SK-N-SH (cell line): ENCODE measurements at regions not wholly inside any gene's neighbourhood (a gene's known extent, or its start where the extent isn't known, plus 50 kb on each side); places are given as distances from the start of the nearest gene placed in this dataset.
A peak's percentile ranks its signal among the peaks of the same experiment; 100 is the strongest.

Experiments
- CTCF ChIA-PET: fragments of 300-600, 350-600 bp; formaldehyde crosslinking; extraction: SDS; loops from one replicate; lab custom pipeline; 2021; lab: Yijun Ruan, JAX
- POLR2A ChIA-PET: fragments of 350-600 bp; sonication (Branson Sonifier 250); formaldehyde crosslinking; extraction: SDS; loops from one replicate; lab custom pipeline; 2020; ENCODE audit warnings: antibody characterized with exemption, inconsistent platforms; lab: Yijun Ruan, JAX
- DNase-seq: peaks from one replicate; pipeline ENCODE4 v3.0.0; 2012
- H2AFZ ChIP-seq: fragments of 200-600 bp; sonication (generic); 2 replicates; pipeline ENCODE4 v1.8.1; 2016; ENCODE audit warnings: antibody characterized with exemption, mild to moderate bottlenecking, low read depth
- H3F3A ChIP-seq: fragments of 200-600 bp; sonication (generic); replicated peaks from 2 replicates; pipeline ENCODE3; 2016; ENCODE audit warnings: antibody characterized with exemption, mild to moderate bottlenecking; ENCODE audit not compliant: insufficient read depth
- H3K27ac ChIP-seq, 2 experiments: fragments of 200-500 bp in 1 of 2; fragments of 200-600 bp in 1 of 2; sonication (Bioruptor generic) in 1 of 2; sonication (generic), shearing (Covaris generic) in 1 of 2; 2 replicates each; pipeline versions ENCODE4 v1.5.1 to v1.6.1; 2014 to 2016; ENCODE audit warnings: low read depth in 2 of 2, inconsistent platforms in 1 of 2, low read length in 1 of 2, mild to moderate bottlenecking in 1 of 2, mixed read lengths in 1 of 2
- H3K27me3 ChIP-seq: fragments of 200-600 bp; sonication (generic), shearing (Covaris generic); 2 replicates; pipeline ENCODE4 v1.6.1; 2016; ENCODE audit warnings: mixed run types; ENCODE audit not compliant: insufficient read depth
- H3K36me3 ChIP-seq, 2 experiments: fragments of 200-500 bp in 1 of 2; fragments of 200-600 bp in 1 of 2; sonication (Bioruptor generic) in 1 of 2; sonication (generic) in 1 of 2; replicated peaks in 1 of 2; 2 replicates each; pipeline versions ENCODE3 to v1.5.1; 2014 to 2016; ENCODE audit warnings: low read length in 1 of 2, mild to moderate bottlenecking in 1 of 2; ENCODE audit not compliant: insufficient read depth in 2 of 2, control insufficient read depth in 1 of 2
- H3K4me1 ChIP-seq, 2 experiments: fragments of 200-500 bp in 1 of 2; fragments of 200-600 bp in 1 of 2; sonication (Bioruptor generic) in 1 of 2; sonication (generic), shearing (Covaris generic) in 1 of 2; 2 replicates each; pipeline versions ENCODE4 v1.5.1 to v1.6.1; 2014 to 2016; ENCODE audit warnings: low read depth in 1 of 2, low read length in 1 of 2, mixed run types in 1 of 2; ENCODE audit not compliant: insufficient read depth in 2 of 2, control insufficient read depth in 1 of 2
- H3K4me2 ChIP-seq: fragments of 200-600 bp; sonication (generic), shearing (Covaris generic); 2 replicates; pipeline ENCODE4 v1.6.1; 2017; ENCODE audit warnings: mixed run types
- H3K4me3 ChIP-seq, 2 experiments: fragments of 200-500 bp in 1 of 2; fragments of 200-600 bp in 1 of 2; sonication (Bioruptor generic) in 1 of 2; sonication (generic), shearing (Covaris generic) in 1 of 2; 2 replicates each; pipeline versions ENCODE4 v1.5.1 to v1.8.1; 2014 to 2016; ENCODE audit warnings: low read depth in 2 of 2, inconsistent platforms in 1 of 2, low read length in 1 of 2, mild to moderate bottlenecking in 1 of 2, mixed read lengths in 1 of 2, moderate library complexity in 1 of 2
- H3K79me2 ChIP-seq: fragments of 200-600 bp; sonication (generic); 2 replicates; pipeline ENCODE4 v1.8.1; 2017; ENCODE audit warnings: mild to moderate bottlenecking; ENCODE audit not compliant: insufficient read depth
- H3K9ac ChIP-seq: fragments of 200-600 bp; sonication (generic); 2 replicates; pipeline ENCODE4 v1.6.1; 2017; ENCODE audit warnings: mixed run types
- H3K9me2 ChIP-seq: fragments of 200-600 bp; sonication (generic); 2 replicates; pipeline ENCODE4 v1.6.1; 2017; ENCODE audit warnings: mixed run types
- H3K9me3 ChIP-seq: fragments of 200-600 bp; sonication (generic); 2 replicates; pipeline ENCODE4 v1.6.1; 2017; ENCODE audit warnings: mixed run types, mild to moderate bottlenecking, moderate library complexity
- H4K20me1 ChIP-seq: fragments of 200-600 bp; sonication (generic); 2 replicates; pipeline ENCODE4 v1.6.1; 2017; ENCODE audit warnings: mild to moderate bottlenecking, mixed run types; ENCODE audit not compliant: insufficient read depth
- EZH2phosphoT487 ChIP-seq: fragments of 200-600 bp; sonication (generic); IDR thresholded peaks from 2 replicates; pipeline ENCODE4 v1.6.1; 2017; ENCODE audit warnings: low read depth, mixed run types, mild to moderate bottlenecking, antibody characterized with exemption, moderate library complexity, borderline replicate concordance
- FOSL2 ChIP-seq: IDR thresholded peaks from 2 replicates; pipeline ENCODE4 v1.4.0; 2012; ENCODE audit warnings: low read depth, mild to moderate bottlenecking, moderate library complexity, borderline replicate concordance
- GATA2 ChIP-seq: sonication (generic); formaldehyde crosslinking; IDR thresholded peaks from 2 replicates; pipeline ENCODE4 v1.5.0; 2020; ENCODE audit warnings: mild to moderate bottlenecking, missing genetic modification reagents
- MXI1 ChIP-seq: IDR thresholded peaks from 2 replicates; pipeline ENCODE4 v1.6.1; 2012; ENCODE audit warnings: mild to moderate bottlenecking, low read depth, low read length, improper control_type of control experiment
- PBX3 ChIP-seq: IDR thresholded peaks from 2 replicates; pipeline ENCODE4; 2012
- RCOR1 ChIP-seq: fragments of 150-350 bp; IDR thresholded peaks from 2 replicates; pipeline ENCODE4 v1.6.1; 2017; ENCODE audit warnings: antibody characterized with exemption, low read length
- SMC3 ChIP-seq: IDR thresholded peaks from 2 replicates; pipeline ENCODE4 v1.6.1; 2012; ENCODE audit warnings: low read depth, low read length, improper control_type of control experiment
- TAF1 ChIP-seq: IDR thresholded peaks from 2 replicates; pipeline ENCODE4 v1.6.1; 2012; ENCODE audit warnings: low read depth, mild to moderate bottlenecking, low read length, moderate library complexity, borderline replicate concordance
- WGBS: methylation state at CpG from one replicate; pipeline ENCODE4 v1.1.6; 2017; ENCODE audit warnings: low lambda C conversion rate; 5-methylcytosine and 5-hydroxymethylcytosine counted together
- TF ChIP-seq, protein P1 (sequence below): IDR thresholded peaks from 2 replicates; pipeline ENCODE4 v1.6.1; 2012; ENCODE audit warnings: mild to moderate bottlenecking, low read depth, low read length, moderate library complexity
- TF ChIP-seq, protein P2 (sequence below): fragments of 150-350 bp; IDR thresholded peaks from 2 replicates; pipeline ENCODE4 v1.6.1; 2016; ENCODE audit warnings: mild to moderate bottlenecking, low read depth, low read length

- no peaks in the 10 kb centered on the region for H3K79me2 ChIP-seq
- H3K36me3 ChIP-seq, result no peaks in the 10 kb centered on the region
- no peaks in the 10 kb centered on the region for H3F3A ChIP-seq
- no peak for TF ChIP-seq PBX3
- no peak for TF ChIP-seq MXI1
- TF ChIP-seq EZH2phosphoT487, result no peak
- no peak for TF ChIP-seq FOSL2
- TF ChIP-seq, protein P1, sequence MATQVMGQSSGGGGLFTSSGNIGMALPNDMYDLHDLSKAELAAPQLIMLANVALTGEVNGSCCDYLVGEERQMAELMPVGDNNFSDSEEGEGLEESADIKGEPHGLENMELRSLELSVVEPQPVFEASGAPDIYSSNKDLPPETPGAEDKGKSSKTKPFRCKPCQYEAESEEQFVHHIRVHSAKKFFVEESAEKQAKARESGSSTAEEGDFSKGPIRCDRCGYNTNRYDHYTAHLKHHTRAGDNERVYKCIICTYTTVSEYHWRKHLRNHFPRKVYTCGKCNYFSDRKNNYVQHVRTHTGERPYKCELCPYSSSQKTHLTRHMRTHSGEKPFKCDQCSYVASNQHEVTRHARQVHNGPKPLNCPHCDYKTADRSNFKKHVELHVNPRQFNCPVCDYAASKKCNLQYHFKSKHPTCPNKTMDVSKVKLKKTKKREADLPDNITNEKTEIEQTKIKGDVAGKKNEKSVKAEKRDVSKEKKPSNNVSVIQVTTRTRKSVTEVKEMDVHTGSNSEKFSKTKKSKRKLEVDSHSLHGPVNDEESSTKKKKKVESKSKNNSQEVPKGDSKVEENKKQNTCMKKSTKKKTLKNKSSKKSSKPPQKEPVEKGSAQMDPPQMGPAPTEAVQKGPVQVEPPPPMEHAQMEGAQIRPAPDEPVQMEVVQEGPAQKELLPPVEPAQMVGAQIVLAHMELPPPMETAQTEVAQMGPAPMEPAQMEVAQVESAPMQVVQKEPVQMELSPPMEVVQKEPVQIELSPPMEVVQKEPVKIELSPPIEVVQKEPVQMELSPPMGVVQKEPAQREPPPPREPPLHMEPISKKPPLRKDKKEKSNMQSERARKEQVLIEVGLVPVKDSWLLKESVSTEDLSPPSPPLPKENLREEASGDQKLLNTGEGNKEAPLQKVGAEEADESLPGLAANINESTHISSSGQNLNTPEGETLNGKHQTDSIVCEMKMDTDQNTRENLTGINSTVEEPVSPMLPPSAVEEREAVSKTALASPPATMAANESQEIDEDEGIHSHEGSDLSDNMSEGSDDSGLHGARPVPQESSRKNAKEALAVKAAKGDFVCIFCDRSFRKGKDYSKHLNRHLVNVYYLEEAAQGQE, result no peak
- TF ChIP-seq SMC3, result no peak
- WGBS, result 0% methylated on average over 1 of the region's 1 CpG
- ChIA-PET CTCF (interaction anchor here (0.7 to 1.6 kb wide), 4 partner anchors 11 to 1099 kb away, joined by 3 to 6 read pairs (median 3); no protein-coding TSS in a partner anchor), POLR2A (interaction anchor here (0.7 kb wide), 1 partner anchor 16 kb away, joined by 3 read pairs; no protein-coding TSS in a partner anchor)
- no peaks in the 10 kb centered on the region for H4K20me1 ChIP-seq
- H3K27ac ChIP-seq, result no peak overlapping the region
- no peaks in the 10 kb centered on the region; a peak in 1 of 4 replicates for H3K4me1 ChIP-seq
- 0 out of 2 replicates have a peak, but pooled peaks cover 3% of the 10 kb centered on the region for H3K9me3 ChIP-seq
- no peak overlapping the region for H2AFZ ChIP-seq
- no peaks in the 10 kb centered on the region for H3K9me2 ChIP-seq
- H3K4me2 ChIP-seq, result no peak overlapping the region
- peak; percentile 7 for DNase-seq
- H3K27me3 ChIP-seq, result no peaks in the 10 kb centered on the region
- no peak overlapping the region for H3K9ac ChIP-seq
- no peak overlapping the region for H3K4me3 ChIP-seq
Measured at GRCh38 chr2:59461127-59461526, 1092.3 kb downstream of the BCL11A start.

DNA sequence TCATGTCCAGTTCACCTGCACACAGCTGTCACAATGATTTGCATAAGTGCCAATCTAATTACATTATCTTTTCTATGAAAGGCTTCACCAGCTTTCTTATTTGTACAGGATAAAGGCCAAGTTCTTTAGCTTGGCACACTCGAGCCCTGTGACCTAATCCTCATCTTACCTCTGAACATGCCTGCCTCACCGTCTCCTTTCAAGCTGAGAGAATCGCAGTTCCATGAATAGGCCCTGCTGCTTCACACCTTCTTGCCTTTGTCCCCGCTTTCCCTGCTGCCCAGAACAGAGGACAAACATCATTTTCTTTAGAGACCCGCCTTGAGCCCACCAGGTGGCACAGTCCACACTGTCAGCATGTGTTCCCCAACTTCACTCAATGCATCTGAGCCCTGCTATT lies 1094.7 kb downstream of the BCL11A start:
- Histone ChIP-seq H4K20me1 (no peaks in the 10 kb centered on the region), H3F3A (no peaks in the 10 kb centered on the region), H3K9me3 (no peaks in the 10 kb centered on the region), H3K9me2 (no peaks in the 10 kb centered on the region), H3K4me2 (no peak overlapping the region), H3K27ac (no peak overlapping the region), H2AFZ (no peak overlapping the region), H3K79me2 (no peaks in the 10 kb centered on the region), H3K9ac (no peak overlapping the region), H3K36me3 (no peaks in the 10 kb centered on the region), H3K4me1 (no peaks in the 10 kb centered on the region; a peak in 1 of 4 replicates), H3K27me3 (no peaks in the 10 kb centered on the region), H3K4me3 (no peak overlapping the region)
- TF ChIP-seq FOSL2 (no peak), TAF1 (no peak), GATA2 (CRISPR knock-in tag) (no peak), RCOR1 (no peak)
- TF ChIP-seq, protein P2, sequence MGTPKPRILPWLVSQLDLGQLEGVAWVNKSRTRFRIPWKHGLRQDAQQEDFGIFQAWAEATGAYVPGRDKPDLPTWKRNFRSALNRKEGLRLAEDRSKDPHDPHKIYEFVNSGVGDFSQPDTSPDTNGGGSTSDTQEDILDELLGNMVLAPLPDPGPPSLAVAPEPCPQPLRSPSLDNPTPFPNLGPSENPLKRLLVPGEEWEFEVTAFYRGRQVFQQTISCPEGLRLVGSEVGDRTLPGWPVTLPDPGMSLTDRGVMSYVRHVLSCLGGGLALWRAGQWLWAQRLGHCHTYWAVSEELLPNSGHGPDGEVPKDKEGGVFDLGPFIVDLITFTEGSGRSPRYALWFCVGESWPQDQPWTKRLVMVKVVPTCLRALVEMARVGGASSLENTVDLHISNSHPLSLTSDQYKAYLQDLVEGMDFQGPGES, result no peak
- no peak for DNase-seq
- 26% methylated on average over 5 of the region's 5 CpGs for WGBS
- CTCF ChIA-PET, result no interaction called here
- POLR2A ChIA-PET, result no interaction called here
